ENCODE measurements at regions not wholly inside any gene's neighbourhood (a gene's known extent, or its start where the extent isn't known, plus 50 kb on each side); places are given as distances from the start of the nearest gene placed in this dataset.

- no peaks in the 10 kb centered on the region for H3K9me3 ChIP-seq
- no peaks in the 10 kb centered on the region for H3K27me3 ChIP-seq
- H3K4me1 ChIP-seq: no peaks in the 10 kb centered on the region
- no peak overlapping the region for H3K27ac ChIP-seq
- H3K4me3 ChIP-seq: no peak overlapping the region
- intact Hi-C loops (cut with DNase I): no loop called here
- no peak for DNase-seq (ENCODE audit: extremely low spot score in 2 of 2)
- H3K36me3 ChIP-seq: no peaks in the 10 kb centered on the region
- TF ChIP-seq CTCF (IDR thresholded peaks at IDR 0.05) (no peak), POLR2AphosphoS5 (IDR thresholded peaks at IDR 0.05; ENCODE audit: insufficient read depth in 1 of 2, low read depth in 1 of 2) (no peak), POLR2A (IDR thresholded peaks at IDR 0.05) (no peak)
Observed at GRCh38 chrX:95974096-95974470, 710.6 kb upstream of the DIAPH2 start.

GRCh38 chrX:95974890-95975289 lies 709.8 kb upstream of the DIAPH2 start:
- Histone ChIP-seq H3K27me3 (no peaks in the 10 kb centered on the region), H3K27ac (no peak overlapping the region), H3K9me3 (no peaks in the 10 kb centered on the region), H3K36me3 (no peaks in the 10 kb centered on the region), H3K4me1 (no peaks in the 10 kb centered on the region), H3K4me3 (no peak overlapping the region)
- TF ChIP-seq CTCF (IDR thresholded peaks at IDR 0.05): no peak
- TF ChIP-seq POLR2A (IDR thresholded peaks at IDR 0.05): no peak
- no peak for TF ChIP-seq POLR2AphosphoS5 (IDR thresholded peaks at IDR 0.05; ENCODE audit: insufficient read depth in 1 of 2, low read depth in 1 of 2)
- DNase-seq (ENCODE audit: extremely low spot score in 2 of 2): no peak
- intact Hi-C loops (cut with DNase I): no loop called here

- intact Hi-C loops (cut with DNase I): no loop called here
- Histone ChIP-seq H3K4me3 (no peak overlapping the region), H3K36me3 (no peaks in the 10 kb centered on the region), H3K9me3 (no peaks in the 10 kb centered on the region), H3K4me1 (no peaks in the 10 kb centered on the region), H3K27me3 (no peaks in the 10 kb centered on the region), H3K27ac (no peak overlapping the region)
- TF ChIP-seq CTCF (IDR thresholded peaks at IDR 0.05): no peak
- no peak for TF ChIP-seq POLR2AphosphoS5 (IDR thresholded peaks at IDR 0.05; ENCODE audit: insufficient read depth in 1 of 2, low read depth in 1 of 2)
- TF ChIP-seq POLR2A (IDR thresholded peaks at IDR 0.05): no peak
- DNase-seq (ENCODE audit: extremely low spot score in 2 of 2): no peak
Observed at GRCh38 chrX:95995583-95995982, 689.1 kb upstream of the DIAPH2 start.

- Histone ChIP-seq H3K27me3 (no peaks in the 10 kb centered on the region), H3K36me3 (no peaks in the 10 kb centered on the region), H3K27ac (no peak overlapping the region), H3K4me1 (no peaks in the 10 kb centered on the region), H3K9me3 (no peaks in the 10 kb centered on the region), H3K4me3 (no peak overlapping the region)
- TF ChIP-seq POLR2A (IDR thresholded peaks at IDR 0.05) (no peak), POLR2AphosphoS5 (IDR thresholded peaks at IDR 0.05; ENCODE audit: insufficient read depth in 1 of 2, low read depth in 1 of 2) (no peak), CTCF (IDR thresholded peaks at IDR 0.05) (no peak)
- intact Hi-C loops (cut with DNase I): no loop called here
- no peak for DNase-seq (ENCODE audit: extremely low spot score in 2 of 2)
Observed at GRCh38 chrX:95996294-95996693, 688.3 kb upstream of the DIAPH2 start.

- H3K27ac ChIP-seq: no peak overlapping the region
- no peaks in the 10 kb centered on the region for H3K36me3 ChIP-seq
- intact Hi-C loops (cut with DNase I): no loop called here
- no peaks in the 10 kb centered on the region for H3K27me3 ChIP-seq
- no peak for DNase-seq (ENCODE audit: extremely low spot score in 2 of 2)
- no peak overlapping the region for H3K4me3 ChIP-seq
- no peak for TF ChIP-seq POLR2A (IDR thresholded peaks at IDR 0.05)
- TF ChIP-seq POLR2AphosphoS5 (IDR thresholded peaks at IDR 0.05; ENCODE audit: insufficient read depth in 1 of 2, low read depth in 1 of 2): no peak
- no peak for TF ChIP-seq CTCF (IDR thresholded peaks at IDR 0.05)
- H3K4me1 ChIP-seq: no peaks in the 10 kb centered on the region
- H3K9me3 ChIP-seq: no peaks in the 10 kb centered on the region
Observed at GRCh38 chrX:96002431-96002830, 682.2 kb upstream of the DIAPH2 start.
